Suprapubic skin (tissue), 4 donors: ENCODE measurements at regions not wholly inside any gene's neighbourhood (a gene's known extent, or its start where the extent isn't known, plus 50 kb on each side); places are given as distances from the start of the nearest gene placed in this dataset.
"Not testable (repeated sequence)": the region's sequence is repeated elsewhere in the genome, so short reads cannot be mapped to it uniquely, and the experiment has no call there.

Experiments
- DNase-seq, 2 donors: peaks; one replicate each; pipeline ENCODE4 v3.0.0-alpha.2; 2019; ENCODE audit warnings: low spot score in 2 of 2
- H3K27ac ChIP-seq: fragments of 200-600 bp; sonication (generic); one replicate; pipeline ENCODE4 v1.5.1; 2019
- H3K27me3 ChIP-seq: fragments of 200-600 bp; sonication (generic); one replicate; pipeline ENCODE4 v1.5.1; 2019
- H3K36me3 ChIP-seq: fragments of 200-600 bp; sonication (generic); one replicate; pipeline ENCODE4 v1.5.1; 2019
- H3K4me1 ChIP-seq: fragments of 200-600 bp; sonication (generic); one replicate; pipeline ENCODE4 v1.5.1; 2019
- H3K4me3 ChIP-seq: fragments of 200-600 bp; sonication (generic); one replicate; pipeline ENCODE4 v1.5.1; 2019; ENCODE audit warnings: mild to moderate bottlenecking
- H3K9me3 ChIP-seq: fragments of 200-600 bp; sonication (generic); one replicate; pipeline ENCODE4 v1.5.1; 2019
- EP300 ChIP-seq: sonication (generic); formaldehyde crosslinking; IDR thresholded peaks from one replicate; pipeline ENCODE4 v1.6.1; 2017; ENCODE audit warnings: antibody characterized with exemption
- POLR2A ChIP-seq, 2 donors: fragments of 450-650 bp; IDR thresholded peaks; one replicate each; pipeline ENCODE4 v1.6.1; 2017; ENCODE audit warnings: antibody characterized with exemption in 2 of 2, mild to moderate bottlenecking in 2 of 2, moderate library complexity in 2 of 2
- POLR2AphosphoS5 ChIP-seq, 3 donors: sonication (generic); formaldehyde crosslinking; IDR thresholded peaks; one replicate each; pipeline ENCODE4 v1.6.1; 2017; ENCODE audit warnings: antibody characterized with exemption in 3 of 3
- WGBS: methylation state at CpG from one replicate; pipeline ENCODE4 v1.1.5; 2018; 5-methylcytosine and 5-hydroxymethylcytosine counted together
- TF ChIP-seq, protein P1 (sequence below), 2 donors: fragments of 200-600 bp in 1 of 2; fragments of 450-650 bp in 1 of 2; sonication (generic) in 1 of 2; IDR thresholded peaks; one replicate each; pipeline ENCODE4 v1.5.1; 2016 to 2019; ENCODE audit warnings: antibody characterized with exemption in 2 of 2, mild to moderate bottlenecking in 1 of 2, moderate library complexity in 1 of 2

DNA sequence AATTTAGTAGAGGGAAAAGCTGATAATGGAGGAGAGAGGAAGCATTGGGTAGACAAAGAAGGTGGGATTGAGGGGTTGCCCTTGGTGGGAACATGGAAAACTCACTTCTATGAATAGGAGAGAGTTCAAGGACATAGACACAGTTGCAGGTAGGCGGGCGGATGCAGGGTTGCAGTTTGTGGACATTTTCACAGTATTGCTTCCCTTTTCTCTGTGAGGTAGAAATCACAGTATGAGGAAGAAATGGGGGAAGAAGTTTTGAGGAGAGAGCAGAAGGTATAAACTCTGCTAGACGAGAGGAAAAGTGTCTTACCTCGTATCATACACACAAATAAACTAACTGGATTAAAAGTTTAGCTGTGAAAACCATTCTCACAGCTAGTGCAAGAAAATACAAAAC, 200.7 kb upstream of the ECI2 start:
- Histone ChIP-seq H3K4me3 (no peak overlapping the region), H3K27me3 (no peaks in the 10 kb centered on the region), H3K9me3 (no peaks in the 10 kb centered on the region), H3K36me3 (no peaks in the 10 kb centered on the region), H3K4me1 (no peaks in the 10 kb centered on the region), H3K27ac (no peak overlapping the region)
- no peak for DNase-seq
- TF ChIP-seq, protein P1, sequence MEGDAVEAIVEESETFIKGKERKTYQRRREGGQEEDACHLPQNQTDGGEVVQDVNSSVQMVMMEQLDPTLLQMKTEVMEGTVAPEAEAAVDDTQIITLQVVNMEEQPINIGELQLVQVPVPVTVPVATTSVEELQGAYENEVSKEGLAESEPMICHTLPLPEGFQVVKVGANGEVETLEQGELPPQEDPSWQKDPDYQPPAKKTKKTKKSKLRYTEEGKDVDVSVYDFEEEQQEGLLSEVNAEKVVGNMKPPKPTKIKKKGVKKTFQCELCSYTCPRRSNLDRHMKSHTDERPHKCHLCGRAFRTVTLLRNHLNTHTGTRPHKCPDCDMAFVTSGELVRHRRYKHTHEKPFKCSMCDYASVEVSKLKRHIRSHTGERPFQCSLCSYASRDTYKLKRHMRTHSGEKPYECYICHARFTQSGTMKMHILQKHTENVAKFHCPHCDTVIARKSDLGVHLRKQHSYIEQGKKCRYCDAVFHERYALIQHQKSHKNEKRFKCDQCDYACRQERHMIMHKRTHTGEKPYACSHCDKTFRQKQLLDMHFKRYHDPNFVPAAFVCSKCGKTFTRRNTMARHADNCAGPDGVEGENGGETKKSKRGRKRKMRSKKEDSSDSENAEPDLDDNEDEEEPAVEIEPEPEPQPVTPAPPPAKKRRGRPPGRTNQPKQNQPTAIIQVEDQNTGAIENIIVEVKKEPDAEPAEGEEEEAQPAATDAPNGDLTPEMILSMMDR (IDR thresholded peaks at IDR 0.05), result no peak
- TF ChIP-seq POLR2AphosphoS5 (IDR thresholded peaks at IDR 0.05) (no peak), EP300 (no peak), POLR2A (IDR thresholded peaks at IDR 0.05) (no peak)
- WGBS, result 80% methylated on average over 4 of the region's 4 CpGs

DNA sequence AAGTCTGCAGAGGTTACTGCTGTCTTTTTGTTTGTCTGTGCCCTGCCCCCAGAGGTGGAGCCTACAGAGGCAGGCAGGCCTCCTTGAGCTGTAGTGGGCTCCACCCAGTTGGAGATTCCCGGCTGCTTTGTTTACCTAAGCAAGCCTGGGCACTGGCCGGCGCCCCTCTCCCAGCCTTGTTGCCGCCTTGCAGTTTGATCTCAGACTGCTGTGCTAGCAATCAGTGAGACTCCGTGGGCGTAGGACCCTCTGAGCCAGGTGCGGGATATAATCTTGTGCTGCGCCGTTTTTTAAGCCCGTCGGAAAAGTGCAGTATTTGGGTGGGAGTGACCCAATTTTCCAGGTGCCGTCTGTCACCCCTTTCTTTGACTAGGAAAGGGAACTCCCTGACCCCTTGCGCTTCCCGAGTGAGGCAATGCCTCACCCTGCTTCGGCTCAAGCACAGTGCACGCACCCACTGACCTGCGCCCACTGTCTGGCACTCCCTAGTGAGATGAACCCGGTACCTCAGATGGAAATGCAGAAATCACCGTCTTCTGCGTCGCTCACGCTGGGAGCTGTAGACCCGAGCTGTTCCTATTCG, 198.9 kb upstream of the ECI2 start:
- H3K9me3 ChIP-seq, H3K27me3 ChIP-seq, H3K27ac ChIP-seq, H3K36me3 ChIP-seq, H3K4me3 ChIP-seq, DNase-seq, H3K4me1 ChIP-seq: not testable (repeated sequence)
- WGBS, result 81% methylated on average over 23 of the region's 24 CpGs

DNA sequence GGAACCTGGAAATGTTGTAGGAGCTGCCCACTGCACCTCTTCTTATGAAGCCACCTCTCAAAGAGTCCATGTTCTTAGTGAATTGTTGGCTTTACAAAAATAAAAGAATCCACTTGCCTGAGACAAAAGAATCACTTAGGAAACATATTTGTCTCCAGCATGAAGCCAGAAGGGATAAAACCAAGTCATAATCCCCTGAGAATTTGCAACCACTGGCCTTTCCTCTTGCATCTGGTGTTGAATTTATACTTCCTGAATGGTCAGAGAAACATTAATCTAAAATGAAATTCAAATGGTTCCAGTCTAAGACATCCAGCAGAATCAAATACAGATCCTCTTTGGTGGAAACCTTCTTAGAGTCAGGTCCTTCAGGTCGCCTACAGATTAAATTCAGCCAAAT, 192.5 kb upstream of the ECI2 start:
- no peak for DNase-seq
- Histone ChIP-seq H3K27me3 (no peaks in the 10 kb centered on the region), H3K9me3 (no peaks in the 10 kb centered on the region), H3K27ac (no peak overlapping the region), H3K4me3 (no peak overlapping the region), H3K4me1 (peaks cover 11% of the 10 kb centered on the region), H3K36me3 (no peaks in the 10 kb centered on the region)
- WGBS, result 70% methylated on average over 1 of the region's 1 CpG
- TF ChIP-seq POLR2A (IDR thresholded peaks at IDR 0.05) (no peak), POLR2AphosphoS5 (IDR thresholded peaks at IDR 0.05) (no peak), EP300 (no peak)
- TF ChIP-seq, protein P1 (IDR thresholded peaks at IDR 0.05), result no peak

DNA sequence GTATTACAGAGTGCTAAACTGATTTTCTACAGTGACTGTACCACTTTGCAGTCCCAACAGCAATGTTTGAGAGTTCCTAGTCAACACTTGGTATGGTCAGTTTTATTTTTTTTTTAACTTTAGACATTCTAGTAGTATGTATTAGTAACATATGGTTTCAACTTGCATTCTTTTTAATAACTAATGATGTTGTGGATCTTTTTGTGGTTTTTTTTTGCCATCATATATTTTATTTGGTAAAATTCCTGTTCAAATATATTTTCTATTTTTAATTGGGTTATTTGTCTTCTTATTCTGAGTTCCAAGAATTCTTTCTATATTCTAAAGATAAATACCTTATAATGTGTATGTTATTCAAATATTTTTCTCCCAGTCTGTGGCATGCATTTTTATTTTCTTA, 189.4 kb upstream of the ECI2 start:
- Histone ChIP-seq H3K27ac (no peak overlapping the region), H3K4me1 (peaks cover 37% of the 10 kb centered on the region), H3K27me3 (no peaks in the 10 kb centered on the region), H3K4me3 (no peak overlapping the region), H3K36me3 (no peaks in the 10 kb centered on the region), H3K9me3 (no peaks in the 10 kb centered on the region)
- TF ChIP-seq, protein P1 (IDR thresholded peaks at IDR 0.05), result no peak
- TF ChIP-seq POLR2AphosphoS5 (IDR thresholded peaks at IDR 0.05), result no peak
- TF ChIP-seq POLR2A (IDR thresholded peaks at IDR 0.05), result no peak
- TF ChIP-seq EP300, result no peak
- no peak for DNase-seq

DNA sequence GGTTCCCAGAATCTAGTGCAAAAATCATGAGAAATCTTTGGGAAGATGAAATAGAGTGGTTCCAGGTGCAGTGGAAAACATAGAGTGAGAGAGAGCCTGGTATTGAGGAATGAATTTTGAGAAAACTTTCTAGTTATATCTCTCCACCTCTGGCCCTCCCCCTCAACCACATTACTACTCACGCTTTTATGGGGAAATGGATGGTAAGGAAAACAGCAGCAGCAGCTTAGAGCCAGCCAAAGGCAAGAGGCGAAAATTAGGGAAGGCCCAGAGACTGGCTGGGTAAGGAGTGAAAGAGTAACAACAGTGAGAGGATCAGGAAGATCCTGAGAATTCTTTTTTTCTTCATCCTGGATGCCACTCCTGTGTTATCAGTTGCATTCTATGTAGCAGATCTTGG, 187.9 kb upstream of the ECI2 start:
- Histone ChIP-seq H3K4me1 (peaks cover 47% of the 10 kb centered on the region), H3K27ac (peak overlapping the region; percentile 47), H3K36me3 (no peaks in the 10 kb centered on the region), H3K4me3 (no peak overlapping the region), H3K27me3 (no peaks in the 10 kb centered on the region), H3K9me3 (no peaks in the 10 kb centered on the region)
- 72% methylated on average over 2 of the region's 2 CpGs for WGBS
- DNase-seq, result no peak
- no peak for TF ChIP-seq EP300
- TF ChIP-seq, protein P1 (IDR thresholded peaks at IDR 0.05), result no peak
- no peak for TF ChIP-seq POLR2A (IDR thresholded peaks at IDR 0.05)
- no peak for TF ChIP-seq POLR2AphosphoS5 (IDR thresholded peaks at IDR 0.05)

DNA sequence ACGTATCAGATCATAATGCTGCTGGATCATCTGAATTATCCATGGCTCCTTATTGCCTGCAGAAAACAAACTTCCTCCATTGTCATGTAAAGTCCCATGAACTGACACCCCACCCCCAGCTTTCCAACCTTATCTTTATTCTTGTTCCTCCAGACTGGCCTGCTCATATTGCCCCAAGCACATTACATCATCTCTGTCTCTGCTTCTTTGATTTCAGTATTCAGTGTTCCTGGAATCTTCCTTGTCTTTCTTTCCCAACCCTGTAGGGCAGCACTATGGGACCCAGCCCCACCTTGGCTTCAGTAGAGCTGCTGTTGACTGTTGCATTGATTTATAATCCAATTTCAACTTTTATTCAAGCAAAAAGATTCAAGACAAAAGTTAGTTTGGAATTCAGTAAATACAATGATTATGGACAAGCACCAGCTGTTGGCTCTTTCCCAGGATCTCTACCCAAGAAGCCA, 187.5 kb upstream of the ECI2 start:
- Histone ChIP-seq H3K27me3 (no peaks in the 10 kb centered on the region), H3K4me1 (peaks cover 52% of the 10 kb centered on the region), H3K4me3 (no peak overlapping the region), H3K27ac (peak overlapping the region; percentile 57), H3K36me3 (no peaks in the 10 kb centered on the region), H3K9me3 (no peaks in the 10 kb centered on the region)
- no peak for DNase-seq
- WGBS, result 61% methylated on average over 1 of the region's 1 CpG
- TF ChIP-seq POLR2A (IDR thresholded peaks at IDR 0.05), result no peak
- no peak for TF ChIP-seq POLR2AphosphoS5 (IDR thresholded peaks at IDR 0.05)
- TF ChIP-seq, protein P1 (IDR thresholded peaks at IDR 0.05), result no peak
- TF ChIP-seq EP300, result no peak
